ENCODE measurements at regions not wholly inside any gene's neighbourhood (a gene's known extent, or its start where the extent isn't known, plus 50 kb on each side); places are given as distances from the start of the nearest gene placed in this dataset.

DNA sequence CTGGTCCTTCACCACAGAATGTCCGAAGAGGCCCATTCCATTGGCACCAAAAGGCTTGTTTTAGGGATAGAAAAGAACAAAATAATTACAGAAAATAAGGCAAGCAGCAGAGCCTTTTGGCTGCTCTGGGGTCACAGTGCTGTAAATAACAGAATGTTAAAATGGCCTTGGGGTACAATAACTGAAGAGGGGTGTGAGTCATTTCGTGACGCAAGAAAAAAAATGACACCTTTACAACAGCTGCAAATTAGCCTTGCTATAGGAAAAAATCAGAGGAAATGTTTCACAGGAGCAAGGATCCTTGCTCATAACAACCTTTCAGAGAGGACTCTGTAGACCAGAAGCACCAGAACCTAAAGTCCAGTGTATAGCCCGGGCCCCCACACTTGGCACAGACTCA lies 483.4 kb downstream of the OMA1 start:
- TF ChIP-seq, protein P1, sequence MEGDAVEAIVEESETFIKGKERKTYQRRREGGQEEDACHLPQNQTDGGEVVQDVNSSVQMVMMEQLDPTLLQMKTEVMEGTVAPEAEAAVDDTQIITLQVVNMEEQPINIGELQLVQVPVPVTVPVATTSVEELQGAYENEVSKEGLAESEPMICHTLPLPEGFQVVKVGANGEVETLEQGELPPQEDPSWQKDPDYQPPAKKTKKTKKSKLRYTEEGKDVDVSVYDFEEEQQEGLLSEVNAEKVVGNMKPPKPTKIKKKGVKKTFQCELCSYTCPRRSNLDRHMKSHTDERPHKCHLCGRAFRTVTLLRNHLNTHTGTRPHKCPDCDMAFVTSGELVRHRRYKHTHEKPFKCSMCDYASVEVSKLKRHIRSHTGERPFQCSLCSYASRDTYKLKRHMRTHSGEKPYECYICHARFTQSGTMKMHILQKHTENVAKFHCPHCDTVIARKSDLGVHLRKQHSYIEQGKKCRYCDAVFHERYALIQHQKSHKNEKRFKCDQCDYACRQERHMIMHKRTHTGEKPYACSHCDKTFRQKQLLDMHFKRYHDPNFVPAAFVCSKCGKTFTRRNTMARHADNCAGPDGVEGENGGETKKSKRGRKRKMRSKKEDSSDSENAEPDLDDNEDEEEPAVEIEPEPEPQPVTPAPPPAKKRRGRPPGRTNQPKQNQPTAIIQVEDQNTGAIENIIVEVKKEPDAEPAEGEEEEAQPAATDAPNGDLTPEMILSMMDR (conservative IDR thresholded peaks at IDR 0.05; ENCODE audit: low read depth, low read length) = no peak
- no peak for TF ChIP-seq EZH2phosphoT487 (IDR thresholded peaks at IDR 0.05; ENCODE audit: borderline replicate concordance, low read length)
- TF ChIP-seq EZH2 (IDR thresholded peaks at IDR 0.05; ENCODE audit: low read length, unreplicated experiment) = no peak

All from PC-3 (cell line).